ENCODE measurements at regions not wholly inside any gene's neighbourhood (a gene's known extent, or its start where the extent isn't known, plus 50 kb on each side); places are given as distances from the start of the nearest gene placed in this dataset.

- DNase-seq (ENCODE audit: low read depth in 2 of 3, low spot score in 1 of 3): no peak
These were observed 120.2 kb downstream of the RFLNA start for GRCh38 chr12:124415064-124415463.

DNA sequence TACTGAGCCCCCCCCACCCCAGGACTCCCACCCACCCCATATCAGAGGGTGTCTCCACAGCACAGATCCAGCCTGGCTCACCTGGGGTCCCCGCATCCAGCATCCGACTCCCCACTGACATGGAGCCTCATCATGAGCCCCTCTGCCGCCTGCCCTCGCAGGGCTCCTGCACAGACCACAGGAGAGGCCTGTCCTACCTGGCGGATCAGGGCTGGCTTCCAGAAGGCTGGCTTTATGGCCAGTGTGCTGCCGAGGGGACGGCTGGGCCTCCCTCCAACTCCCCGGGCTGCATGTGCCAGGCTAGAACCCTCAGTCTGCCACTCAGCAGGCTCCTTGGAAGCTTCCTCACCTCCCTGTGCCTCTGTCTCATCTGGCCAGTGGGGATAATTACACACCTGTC lies 119.0 kb downstream of the RFLNA start:
- DNase-seq (ENCODE audit: low read depth in 2 of 3, low spot score in 1 of 3): no peak

DNA sequence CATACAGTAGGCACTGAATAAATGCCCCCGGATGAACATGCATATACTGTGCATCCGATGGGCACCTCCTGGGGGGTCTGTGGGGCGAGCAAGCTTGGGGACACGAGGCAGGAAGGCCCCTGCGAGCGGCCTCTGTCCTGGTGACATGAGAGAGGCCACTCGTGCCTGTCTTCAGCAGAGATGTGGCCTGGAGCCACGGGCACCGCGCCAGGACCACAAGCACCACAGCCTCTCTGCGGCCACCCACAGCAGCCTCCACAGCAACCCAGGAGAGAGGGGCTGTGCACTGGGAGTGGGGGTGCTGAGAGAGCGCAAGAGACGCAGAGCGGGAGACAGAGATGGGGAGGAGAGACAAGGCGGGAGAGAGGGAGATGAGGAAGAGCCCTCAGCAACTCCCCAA lies 118.5 kb downstream of the RFLNA start:
- no peak for DNase-seq (ENCODE audit: low read depth in 2 of 3, low spot score in 1 of 3)

- no peak for DNase-seq (ENCODE audit: low read depth in 2 of 3, low spot score in 1 of 3)
These were observed 117.7 kb downstream of the RFLNA start for GRCh38 chr12:124412646-124413015.

DNA sequence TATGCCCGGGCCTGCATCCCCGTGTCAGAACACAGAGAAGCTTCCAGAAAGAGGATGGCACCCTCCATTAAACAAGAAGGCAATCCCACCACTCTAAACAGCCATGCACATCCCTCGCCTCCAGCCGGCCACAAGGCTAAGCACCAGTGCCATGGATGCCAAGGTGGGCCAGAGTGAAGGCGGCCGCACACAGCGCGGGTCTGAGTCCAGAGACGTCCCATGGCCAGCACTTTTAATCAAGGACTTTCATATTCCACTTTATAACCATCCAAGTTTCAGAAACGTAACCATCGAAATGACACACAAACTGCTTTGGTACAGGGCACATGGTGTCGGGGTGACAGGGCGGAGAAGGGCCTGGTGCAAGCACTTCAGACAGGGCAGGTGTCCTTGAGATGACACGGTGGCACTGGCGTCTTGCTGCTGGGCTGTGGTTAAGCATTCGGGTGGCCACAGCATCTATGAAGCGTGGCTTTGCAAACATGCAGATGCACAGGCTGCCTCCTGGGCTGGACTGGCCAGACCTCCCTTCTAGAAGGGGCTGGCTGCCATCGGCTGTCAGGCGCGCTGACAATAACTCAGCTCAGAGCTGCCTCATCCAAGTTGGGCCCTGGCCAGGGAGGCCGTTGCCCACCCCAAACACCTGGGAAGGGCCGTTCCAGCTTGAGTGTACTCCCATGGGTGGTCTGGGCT lies 117.2 kb downstream of the RFLNA start:
- no peak for DNase-seq (ENCODE audit: low read depth in 2 of 3, low spot score in 1 of 3)

DNA sequence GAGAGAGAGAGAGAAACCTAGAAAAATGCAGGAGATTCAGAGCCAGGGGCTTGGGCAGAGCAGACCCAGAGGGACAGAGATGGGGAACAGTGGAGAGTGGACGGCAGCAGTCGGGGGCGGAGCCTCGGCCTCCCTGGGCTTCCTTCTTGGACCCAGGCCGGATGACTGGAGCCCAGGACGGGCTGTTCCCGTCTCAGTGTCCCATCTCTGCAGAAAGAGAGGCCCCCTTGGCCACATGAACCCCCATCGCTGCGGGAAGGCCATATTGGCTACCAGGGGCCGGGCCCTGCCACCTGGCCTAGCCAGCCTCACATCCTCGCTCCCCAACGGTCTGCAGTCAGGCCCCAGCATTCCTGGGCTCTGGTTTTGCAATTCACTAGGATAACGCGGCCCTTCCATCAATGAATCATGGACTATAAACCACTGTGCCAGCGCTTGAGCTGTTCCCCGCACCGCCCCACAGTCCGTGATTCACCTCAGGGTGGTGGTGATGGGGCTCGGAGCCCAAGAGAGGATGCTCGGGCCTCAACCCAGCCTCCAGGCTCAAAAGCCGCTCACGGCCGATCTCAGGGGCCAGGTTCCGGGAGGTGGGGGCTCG lies 116.5 kb downstream of the RFLNA start:
- no peak for DNase-seq (ENCODE audit: low read depth in 2 of 3, low spot score in 1 of 3)

DNA sequence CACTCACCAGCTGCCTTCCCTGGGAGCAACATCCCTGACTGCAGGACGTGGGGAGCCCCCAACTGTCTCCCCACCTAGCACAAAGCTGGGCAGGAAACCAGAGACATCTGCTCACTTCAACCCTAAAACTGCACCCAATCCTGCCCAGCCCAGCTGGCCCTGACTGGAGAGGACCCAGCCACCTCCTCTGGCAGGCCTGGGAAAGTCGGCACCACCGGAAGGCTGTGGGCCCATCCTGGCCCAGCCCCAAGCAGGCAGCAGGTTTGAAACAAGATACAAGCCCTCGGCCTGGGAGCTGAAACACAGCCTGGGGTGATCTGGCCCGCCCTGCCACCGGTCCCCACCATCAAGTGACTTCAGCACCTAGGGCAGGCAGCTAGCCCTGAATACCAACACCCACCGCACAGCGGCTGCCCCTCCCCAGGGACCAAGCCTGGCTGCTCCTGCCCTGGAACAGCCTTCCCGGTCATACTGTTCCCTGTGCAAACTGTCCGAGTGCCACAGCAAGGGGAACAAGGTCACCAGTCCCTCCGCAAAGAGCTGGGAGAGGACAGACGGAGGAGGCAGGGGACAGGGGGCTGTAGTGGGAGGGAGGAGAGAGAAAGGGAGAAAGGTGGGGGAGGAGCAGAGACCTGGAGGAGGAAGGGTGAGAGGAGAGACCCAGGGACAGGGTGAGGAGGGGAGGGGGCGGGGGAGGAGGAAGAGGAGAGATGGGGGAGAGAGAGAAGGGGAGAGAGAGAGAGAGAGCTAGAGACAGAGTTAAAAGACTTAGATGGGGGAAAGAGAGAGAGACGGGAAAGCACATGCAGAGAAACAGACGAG lies 115.7 kb downstream of the RFLNA start:
- DNase-seq (ENCODE audit: low read depth in 2 of 3, low spot score in 1 of 3): no peak

DNA sequence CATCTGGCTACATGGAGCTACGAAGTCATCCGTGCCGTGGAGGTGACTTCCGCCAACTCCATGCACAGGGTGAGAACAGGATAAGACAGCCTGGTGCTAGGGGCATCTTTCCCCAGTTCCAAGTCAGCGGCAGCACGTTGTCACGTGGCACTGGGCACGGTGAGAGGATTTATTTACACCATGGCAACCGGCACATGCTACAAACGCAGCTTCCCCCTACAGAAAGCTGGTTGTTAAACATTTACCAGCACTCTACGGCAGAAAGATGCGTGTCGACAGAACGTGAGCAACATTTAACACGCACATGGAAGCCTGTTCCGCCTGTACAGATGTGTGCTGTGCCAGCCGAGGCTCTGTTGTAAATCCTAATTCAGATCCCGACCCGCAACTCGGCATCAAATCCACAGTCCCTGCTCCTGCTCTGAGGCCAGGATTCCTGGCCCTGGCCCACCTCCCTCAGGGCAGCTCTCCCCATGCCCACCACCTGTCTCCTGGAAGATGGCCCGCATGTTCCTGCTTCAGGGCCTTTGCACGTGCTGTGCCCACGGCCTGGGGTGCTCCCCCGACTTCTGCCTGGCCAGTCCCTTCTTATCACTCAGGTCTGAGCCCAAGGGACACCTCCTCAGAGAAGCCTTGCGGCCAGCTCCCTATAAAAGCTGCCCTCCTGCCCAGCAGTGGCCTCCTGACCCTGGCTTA lies 114.1 kb downstream of the RFLNA start:
- DNase-seq (ENCODE audit: low read depth in 2 of 3, low spot score in 1 of 3): no peak

GRCh38 chr12:124407074-124407473 lies 112.2 kb downstream of the RFLNA start:
- no peak for DNase-seq (ENCODE audit: low read depth in 2 of 3, low spot score in 1 of 3)

DNA sequence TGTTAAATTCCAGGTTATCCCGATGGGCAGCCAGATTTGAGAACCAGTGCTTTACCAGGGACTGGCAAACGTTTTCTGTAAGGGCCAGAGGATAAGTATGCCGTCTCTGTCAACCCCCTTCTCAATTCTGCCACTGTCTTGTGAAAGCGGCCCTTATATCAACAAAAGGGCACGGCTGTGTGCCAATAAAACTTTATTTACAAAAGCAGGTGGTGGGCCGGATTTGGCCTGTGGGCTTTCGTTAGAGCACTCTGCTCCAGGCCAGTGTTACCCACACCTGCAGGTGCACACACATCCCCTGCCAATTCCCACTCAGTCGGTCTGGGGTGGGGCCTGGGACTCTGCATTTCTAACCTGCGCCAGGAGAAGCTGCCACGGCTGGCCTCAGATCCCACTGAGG lies 111.2 kb downstream of the RFLNA start:
- no peak for DNase-seq (ENCODE audit: low read depth in 2 of 3, low spot score in 1 of 3)

DNA sequence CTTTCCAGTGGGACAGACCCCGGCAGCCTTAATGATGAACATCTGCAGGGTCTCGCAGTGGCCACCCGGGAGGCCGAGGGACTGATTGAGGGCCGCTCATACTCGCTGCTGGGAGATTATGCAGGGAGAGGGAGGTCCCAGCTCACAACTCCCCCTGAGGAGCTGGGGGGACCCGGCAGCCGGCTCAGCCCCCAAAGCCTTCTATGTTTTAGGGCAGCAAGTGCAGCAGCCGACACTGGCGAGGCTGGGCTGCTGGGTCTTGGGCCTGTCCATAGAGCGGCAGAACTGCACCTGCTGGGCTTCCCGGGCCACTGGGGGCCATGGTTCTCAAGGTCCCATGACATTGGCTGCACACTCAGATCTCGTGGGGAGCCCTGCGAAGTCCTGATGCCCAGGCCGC lies 110.7 kb downstream of the RFLNA start:
- DNase-seq (ENCODE audit: low read depth in 2 of 3, low spot score in 1 of 3): no peak

- no peak for DNase-seq (ENCODE audit: low read depth in 2 of 3, low spot score in 1 of 3)
These were observed 110.3 kb downstream of the RFLNA start for GRCh38 chr12:124405151-124405550.

DNA sequence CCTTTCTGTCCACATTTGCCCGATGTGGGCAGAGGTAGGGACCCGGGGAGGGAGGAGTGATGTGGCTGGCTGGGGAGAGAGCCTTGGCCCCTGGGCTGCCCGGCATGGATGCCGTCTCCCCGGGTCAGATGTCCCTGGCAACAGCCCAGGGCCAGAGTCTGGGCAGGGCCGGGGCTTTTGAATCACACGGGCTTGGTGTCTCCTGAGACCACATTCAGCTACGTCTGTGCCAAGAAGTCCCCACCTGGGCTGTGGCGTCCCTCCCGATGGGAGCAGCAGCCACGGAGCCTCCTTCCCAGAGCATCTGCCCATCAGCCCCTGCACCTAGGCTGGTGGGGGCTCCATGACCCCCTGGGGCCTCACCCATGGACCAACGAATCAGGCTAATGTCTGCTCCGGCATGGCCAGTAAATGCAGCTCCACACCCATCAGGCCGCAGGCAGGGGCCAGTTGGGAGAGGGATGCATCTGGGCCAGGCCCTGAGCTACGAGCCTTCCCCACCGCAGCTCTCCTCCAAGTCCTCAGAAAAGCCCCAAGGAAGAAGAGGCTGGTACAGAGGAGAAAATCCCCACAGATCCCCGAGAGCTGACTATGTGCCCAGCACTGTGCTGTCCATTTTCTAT lies 109.4 kb downstream of the RFLNA start:
- DNase-seq (ENCODE audit: low read depth in 2 of 3, low spot score in 1 of 3): no peak

- no peak for DNase-seq (ENCODE audit: low read depth in 2 of 3, low spot score in 1 of 3)
These were observed 108.4 kb downstream of the RFLNA start for GRCh38 chr12:124403273-124403672.

DNA sequence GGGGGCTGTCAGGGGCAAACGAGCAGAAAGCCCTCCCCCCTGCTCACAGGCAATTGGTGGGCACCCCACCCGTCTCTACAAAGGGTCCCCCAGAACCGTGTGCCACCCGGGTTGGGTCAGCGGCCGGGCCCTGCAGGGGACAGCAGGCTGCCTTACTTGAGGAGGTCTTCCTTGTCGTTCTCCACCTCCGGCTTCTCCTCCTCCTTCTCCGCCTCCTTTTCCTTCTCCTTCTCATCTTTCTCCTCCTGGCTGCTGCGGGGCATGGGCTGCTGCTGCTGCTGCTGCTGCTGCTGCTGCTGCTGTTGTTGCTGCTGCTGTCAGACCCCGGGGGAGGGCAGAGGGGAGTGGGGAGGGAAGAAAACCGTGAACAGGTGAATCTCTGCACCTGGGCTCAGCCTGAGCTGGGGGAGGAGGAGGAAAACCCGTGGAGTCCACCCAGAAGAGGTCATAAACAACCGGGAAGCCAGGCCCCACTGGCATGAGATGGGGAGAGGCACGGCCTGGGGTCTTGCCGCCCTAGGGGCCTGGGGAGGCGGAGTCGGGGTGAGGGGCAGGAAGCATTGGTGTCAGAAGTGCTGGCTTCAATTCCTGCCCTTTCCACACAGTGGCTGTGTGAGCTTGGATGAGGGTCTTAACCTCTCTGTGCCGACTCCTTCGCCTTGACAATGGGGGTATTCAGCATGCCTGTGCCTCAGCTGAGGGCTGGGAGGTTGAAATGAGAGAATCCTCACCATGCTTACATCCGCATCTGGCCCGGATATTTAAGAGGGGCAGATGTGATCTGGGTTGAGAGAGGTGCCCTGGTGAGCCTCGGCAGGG lies 107.6 kb downstream of the RFLNA start:
- no peak for DNase-seq (ENCODE audit: low read depth in 2 of 3, low spot score in 1 of 3)

- DNase-seq (ENCODE audit: low read depth in 2 of 3, low spot score in 1 of 3): no peak
These were observed 106.9 kb downstream of the RFLNA start for GRCh38 chr12:124401704-124402221.

- DNase-seq (ENCODE audit: low read depth in 2 of 3, low spot score in 1 of 3): no peak
These were observed 105.2 kb downstream of the RFLNA start for GRCh38 chr12:124400124-124400523.

DNA sequence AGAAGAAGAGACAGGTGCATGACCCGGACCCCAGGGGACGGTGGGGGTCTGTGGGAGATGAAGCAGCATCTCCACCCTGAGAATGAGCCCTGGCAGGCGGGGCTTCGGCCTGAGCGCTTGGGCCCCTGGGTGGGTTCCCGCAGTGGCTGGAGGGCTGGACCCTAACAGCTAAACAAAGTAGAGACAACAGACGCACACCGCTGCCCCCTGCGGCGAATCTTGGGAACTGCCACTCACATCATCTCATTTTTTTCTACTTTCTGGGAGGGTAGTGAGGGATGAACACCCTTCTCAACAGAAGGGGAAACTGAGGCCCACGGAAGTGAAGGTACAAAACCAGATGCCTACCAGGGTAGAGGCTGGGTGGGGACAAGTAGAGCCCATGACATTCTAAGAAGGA lies 104.7 kb downstream of the RFLNA start:
- DNase-seq (ENCODE audit: low read depth in 2 of 3, low spot score in 1 of 3): no peak

DNA sequence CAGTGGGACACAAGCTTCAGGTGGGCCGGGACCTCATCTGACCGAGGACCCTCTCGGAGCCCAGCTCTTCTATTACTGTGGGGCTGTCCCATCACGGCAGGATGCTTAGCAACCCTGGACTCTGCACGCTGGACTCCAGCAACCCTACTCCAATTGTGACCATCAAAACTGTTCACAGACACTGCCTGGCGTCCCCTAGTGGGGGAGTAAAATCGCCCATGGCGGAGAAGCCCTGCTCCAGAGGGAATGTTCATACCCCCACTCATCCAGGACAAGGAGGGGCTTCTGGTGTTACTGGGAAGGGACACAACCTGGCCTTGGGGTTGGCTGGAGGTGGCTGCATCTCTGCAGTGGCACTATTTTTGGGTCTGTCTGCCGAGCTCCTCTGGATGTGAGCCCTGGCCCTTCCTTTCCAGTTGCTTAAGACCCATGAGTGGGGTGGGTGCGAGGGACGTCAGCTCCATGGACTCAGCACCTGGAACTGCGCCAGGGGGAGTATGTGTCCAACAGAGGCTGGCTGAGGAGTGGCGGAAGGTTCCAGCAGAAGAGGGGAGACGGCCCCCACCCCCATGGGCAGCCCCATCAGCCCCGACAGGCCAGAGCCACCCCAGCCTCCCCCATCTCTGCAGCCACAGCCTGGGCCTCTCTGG lies 103.8 kb downstream of the RFLNA start:
- no peak for DNase-seq (ENCODE audit: low read depth in 2 of 3, low spot score in 1 of 3)
